ENCODE measurements at regions not wholly inside any gene's neighbourhood (a gene's known extent, or its start where the extent isn't known, plus 50 kb on each side); places are given as distances from the start of the nearest gene placed in this dataset.
"Not testable (repeated sequence)": the region's sequence is repeated elsewhere in the genome, so short reads cannot be mapped to it uniquely, and the experiment has no call there.

DNA sequence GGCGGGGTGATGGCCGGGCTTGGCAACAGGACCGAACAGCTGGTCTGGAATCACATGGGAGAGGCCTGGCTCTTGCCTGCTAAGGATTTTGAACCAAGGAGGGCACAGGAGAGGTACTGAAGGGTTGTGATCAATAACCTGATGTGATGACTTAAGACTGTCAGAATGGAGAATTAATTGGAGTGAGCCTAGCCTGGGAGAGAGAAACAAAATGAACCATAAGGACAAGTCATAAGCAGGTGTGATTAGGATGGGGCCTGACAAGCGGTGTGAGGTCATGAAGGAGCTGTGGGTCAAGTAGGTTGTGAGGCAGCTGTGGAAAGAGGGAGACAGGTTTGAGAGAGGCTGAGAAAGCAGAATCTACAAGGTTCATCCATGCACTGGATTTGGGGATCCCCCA, 104.6 kb downstream of the MED10 start:
- DNase-seq (ENCODE audit: low read depth in 2 of 2), result no peak

DNA sequence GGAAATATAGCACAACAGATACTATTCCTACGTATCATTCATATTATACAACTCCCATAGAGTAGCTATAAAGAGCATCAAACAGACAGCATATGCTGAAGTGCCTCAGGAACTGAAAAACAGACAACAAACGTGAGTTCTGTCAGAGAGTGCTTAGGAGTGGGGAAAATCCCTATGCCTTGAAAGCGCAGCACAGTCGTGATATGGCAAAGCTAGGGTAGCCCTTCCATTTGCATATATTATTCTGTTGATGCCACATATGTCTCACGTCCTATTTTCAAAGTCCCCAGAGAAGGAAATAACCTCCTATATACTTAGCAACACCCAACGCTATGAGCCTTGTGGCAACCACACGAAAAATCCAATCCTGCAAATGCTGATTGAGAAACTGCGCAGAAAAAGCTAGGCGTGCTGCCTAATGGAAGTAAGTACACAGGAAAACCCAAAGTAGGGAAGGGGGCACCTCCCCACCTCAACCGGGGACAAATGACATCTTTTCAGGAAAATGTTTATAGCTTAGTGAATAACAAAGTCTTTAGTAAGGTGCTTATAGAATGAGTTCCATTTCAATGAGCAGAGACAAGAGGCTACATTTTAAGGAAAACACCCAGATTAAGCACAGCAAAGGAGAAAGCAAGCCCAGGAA, 105.1 kb downstream of the MED10 start:
- no peak for DNase-seq (ENCODE audit: low read depth in 2 of 2)

DNA sequence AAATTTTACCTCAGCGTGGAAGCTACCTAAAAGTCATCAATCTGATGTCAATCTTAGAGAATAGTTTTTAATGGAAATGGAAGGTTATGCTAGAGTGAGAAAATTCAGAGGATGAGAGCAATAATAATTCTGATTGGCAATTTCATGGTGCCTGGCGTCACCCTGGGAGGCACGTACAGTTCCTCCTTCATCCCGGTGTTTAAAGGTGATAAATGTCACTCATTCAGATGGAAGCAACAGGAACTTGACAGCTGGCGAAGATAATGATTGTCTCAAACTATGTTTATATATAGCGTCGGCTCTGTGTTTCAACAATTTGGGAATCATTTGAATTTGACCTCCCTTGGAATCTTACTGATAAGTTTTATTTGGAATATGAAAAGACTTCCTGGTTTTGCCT, 108.4 kb downstream of the MED10 start:
- no peak for DNase-seq (ENCODE audit: low read depth in 2 of 2)

DNA sequence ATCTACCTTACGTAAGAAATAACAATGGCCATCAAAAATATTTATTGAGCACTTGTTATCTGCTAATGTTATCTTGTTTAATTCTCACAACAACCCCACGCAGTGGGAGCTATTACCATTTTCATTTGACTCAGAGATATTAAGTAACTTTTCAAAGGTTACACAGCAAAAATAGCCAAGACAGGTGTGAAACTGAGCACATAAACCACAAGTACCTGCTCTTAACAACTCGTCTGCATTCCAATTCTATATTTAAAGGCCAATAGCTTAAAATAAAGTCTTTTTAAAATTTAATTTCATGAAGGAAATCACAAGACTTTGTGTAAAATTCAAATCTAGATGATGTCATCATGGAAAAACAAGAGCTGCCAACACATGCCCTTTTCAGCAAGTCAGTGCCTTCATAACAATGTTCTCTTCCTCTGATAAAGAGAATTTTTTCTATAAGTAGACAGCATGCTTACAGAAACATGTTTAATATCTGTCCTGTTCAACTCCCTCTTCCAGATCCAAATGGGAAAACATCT, 111.6 kb downstream of the MED10 start:
- DNase-seq (ENCODE audit: low read depth in 2 of 2), result no peak

DNA sequence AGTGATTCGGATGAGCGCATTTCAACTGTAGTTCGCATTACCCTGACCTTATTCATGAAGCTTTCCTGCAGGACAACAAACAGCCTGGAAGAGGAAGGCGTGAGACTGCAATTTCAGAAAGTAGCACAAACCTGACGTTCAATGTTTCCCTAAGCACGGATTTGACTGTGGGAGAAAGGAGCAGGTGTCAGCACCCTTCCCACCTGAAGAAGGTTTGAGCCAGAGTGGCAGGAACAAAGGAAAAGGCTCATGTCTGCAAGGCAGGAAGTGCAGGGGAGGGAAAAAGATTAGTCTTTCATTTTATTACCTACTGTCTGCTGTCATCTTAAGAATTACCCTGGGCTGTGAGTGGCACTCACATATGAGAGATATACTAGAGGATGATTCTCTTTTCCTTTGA, 114.0 kb downstream of the MED10 start:
- DNase-seq (ENCODE audit: low read depth in 2 of 2), result no peak

DNA sequence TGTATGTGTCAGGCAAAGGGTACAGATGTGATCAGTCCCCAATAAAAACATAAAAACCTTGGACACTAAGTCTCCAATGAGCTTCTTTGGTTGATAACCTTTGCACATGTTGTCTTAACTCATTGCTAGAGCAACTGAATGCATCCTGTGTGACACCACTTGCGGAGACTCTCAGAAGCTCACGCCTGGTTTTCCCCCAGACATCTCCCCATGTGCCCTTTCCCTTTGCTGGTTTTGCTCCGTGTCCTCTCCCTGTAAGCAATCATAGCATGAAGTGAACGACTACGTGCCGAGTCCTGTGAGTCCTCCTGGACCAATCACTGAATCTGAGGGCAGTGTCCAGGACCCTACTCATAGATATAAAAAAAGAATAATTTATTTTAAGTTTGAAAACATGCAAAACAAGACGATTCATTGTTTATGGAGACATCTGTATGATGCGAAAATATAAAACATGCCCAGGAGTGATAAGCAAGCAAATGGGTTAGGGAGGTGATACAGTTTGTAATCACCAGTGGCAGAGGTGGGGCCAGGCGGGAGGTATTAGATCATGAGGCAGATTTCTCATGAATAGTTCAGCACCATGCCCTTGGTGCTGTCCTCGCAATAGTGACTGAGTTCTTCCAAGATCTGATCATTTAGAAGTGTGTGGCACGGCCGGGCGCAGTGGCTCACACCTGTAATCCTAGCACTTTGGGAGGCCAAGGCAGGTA, 115.5 kb downstream of the MED10 start:
- no peak for DNase-seq (ENCODE audit: low read depth in 2 of 2)

DNA sequence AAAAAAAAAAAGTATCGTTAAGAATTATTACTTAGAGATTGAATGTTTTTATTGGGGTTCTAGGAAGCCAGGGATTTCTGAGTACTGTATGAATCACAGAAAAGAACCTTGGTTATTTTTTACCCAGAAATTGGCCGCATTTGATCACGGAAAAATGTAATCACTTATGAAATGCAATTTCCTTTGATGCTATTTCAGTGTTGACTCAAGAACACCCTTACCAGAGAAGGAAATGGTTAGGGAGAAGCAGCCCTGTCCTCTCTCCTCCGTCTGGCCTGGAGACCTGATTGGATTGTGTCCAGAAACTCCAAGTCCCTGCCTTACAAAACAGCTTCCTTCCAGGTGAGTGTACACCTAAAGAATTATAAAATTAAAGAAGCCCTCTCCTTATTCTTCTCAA, 116.7 kb downstream of the MED10 start:
- DNase-seq (ENCODE audit: low read depth in 2 of 2), result no peak

DNA sequence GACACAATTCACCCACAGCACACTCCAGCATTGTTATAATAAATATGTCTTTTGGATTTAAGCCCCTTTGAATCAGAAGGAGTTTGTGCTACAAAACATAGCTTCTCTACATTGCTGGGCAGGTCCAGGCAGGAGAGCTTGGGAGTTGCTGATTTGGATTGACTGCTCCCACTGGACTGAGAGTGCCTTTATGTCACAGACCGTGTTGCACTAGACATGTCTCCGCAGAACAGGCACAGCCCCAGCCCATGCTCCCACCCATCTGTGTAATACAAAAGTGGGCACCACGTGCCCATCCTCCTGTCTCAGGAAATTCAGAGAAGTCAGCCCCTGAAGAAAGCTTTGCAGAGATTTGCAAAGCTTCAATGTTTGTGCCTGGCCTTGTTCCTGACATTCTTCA, 117.1 kb downstream of the MED10 start:
- DNase-seq (ENCODE audit: low read depth in 2 of 2), result no peak

DNA sequence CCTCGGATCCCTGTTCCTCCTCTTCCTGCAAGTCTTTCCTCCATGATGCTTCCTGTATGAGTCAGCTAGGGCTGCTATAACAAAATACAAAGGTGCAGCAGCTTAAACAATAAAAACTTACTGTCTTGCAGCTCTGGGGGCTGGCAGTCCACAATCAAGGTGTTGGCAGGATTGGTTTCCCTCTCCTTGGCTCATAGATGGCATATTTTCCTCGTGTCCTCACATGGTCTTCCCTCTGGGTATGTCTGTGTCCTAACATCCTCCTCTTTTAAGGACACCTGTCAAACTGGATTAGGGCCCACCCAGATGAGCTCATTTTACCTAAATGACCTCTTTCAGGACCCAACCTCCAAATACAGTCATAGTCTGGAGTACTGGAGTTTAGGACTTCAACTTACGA, 117.5 kb downstream of the MED10 start:
- no peak for DNase-seq (ENCODE audit: low read depth in 2 of 2)

DNA sequence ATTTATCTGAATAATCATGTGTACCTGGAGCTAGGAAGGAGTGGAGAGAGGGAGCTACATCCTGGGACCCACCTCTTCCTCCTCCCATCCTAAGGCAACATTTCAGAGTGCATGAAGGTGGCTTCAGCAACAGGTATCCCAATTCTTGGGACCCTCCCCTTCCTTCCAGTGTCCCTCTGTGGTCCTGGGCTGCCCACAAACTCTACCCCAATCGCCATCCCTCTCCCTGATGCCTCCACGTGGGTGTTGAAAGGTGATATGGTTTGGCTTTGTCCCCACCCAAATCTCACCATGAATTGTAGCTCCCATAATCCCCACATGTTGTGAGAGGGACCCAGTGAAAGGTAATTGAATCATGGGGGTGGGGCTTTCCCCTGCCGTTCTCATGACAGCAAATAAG, 121.4 kb downstream of the MED10 start:
- no peak for DNase-seq (ENCODE audit: low read depth in 2 of 2)

DNA sequence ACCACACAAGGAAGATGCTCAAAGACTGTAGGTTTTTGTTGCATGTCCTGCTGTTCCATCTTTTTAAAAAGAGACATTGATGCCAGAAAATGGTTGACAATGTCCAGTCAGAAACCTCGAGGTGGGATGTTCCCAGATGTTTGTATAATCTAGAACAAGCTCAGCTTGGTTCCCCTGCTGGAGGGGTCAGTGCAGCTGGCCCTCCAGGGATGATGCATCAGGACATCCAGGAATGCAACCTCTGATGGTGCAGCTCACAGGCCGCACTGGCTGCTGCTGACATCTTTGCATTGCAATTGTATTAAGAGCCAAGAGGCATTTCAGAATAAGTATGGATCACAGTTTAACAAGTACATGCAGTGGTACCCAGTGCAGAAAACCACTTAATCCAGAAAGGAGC, 122.4 kb downstream of the MED10 start:
- DNase-seq (ENCODE audit: low read depth in 2 of 2), result no peak

DNA sequence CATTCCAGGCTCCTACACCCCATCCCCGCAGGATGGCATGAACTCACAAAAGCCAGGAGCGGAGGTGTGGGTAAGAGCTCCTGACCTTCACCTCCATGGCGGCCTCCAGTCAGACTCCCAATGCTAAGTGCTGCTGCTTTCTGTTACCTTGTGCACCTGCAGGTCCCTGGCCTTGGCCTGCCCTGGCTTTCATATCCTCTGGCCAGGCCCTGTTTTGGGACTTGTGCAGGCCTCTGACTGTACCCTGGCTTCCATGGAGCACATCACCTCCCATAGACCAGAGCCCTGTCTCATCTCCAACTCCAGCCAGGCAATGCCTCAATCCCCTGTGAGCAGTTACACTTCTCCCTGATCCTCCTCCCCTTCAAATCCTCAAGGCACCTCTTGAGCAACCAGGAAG, 124.5 kb downstream of the MED10 start:
- DNase-seq (ENCODE audit: low read depth in 2 of 2), result no peak

DNA sequence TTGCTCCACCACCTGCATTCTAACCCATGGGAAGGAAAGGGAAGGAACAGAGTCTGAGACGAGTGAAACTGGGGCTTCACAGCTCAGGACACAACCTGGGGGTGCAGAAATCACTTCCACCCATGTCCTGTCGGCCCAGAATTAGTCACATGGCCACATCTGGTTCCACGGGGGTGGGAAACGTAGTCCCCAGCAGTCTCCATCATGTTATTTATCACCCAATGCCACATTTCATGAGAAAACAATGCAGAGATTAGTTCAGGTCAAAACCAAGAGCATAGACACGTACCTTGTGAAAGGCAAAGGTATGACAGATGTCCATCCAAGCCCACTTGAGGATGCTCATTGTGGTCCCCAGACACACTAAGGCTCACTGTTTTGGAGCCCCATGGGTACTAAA, 125.1 kb downstream of the MED10 start:
- no peak for DNase-seq (ENCODE audit: low read depth in 2 of 2)

DNA sequence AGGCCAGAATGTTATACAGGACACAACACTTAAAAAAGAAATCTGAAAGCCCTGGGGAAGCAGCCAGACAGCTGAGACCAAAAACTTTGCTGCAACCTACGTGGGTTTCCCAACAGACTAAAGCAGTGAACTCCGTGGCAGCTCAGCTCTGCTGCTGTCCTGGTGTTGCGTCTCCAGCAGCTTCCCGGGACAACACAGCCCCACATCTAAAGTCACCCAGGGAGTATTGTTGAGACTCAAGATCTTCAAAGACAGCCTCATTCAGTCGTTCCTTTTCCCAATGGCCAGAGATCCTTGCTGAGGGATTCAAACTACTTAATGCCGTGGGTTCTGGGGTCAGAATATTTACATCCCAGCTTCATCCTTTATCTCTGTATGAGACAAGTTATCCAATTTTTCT, 125.8 kb downstream of the MED10 start:
- DNase-seq (ENCODE audit: low read depth in 2 of 2), result no peak

DNA sequence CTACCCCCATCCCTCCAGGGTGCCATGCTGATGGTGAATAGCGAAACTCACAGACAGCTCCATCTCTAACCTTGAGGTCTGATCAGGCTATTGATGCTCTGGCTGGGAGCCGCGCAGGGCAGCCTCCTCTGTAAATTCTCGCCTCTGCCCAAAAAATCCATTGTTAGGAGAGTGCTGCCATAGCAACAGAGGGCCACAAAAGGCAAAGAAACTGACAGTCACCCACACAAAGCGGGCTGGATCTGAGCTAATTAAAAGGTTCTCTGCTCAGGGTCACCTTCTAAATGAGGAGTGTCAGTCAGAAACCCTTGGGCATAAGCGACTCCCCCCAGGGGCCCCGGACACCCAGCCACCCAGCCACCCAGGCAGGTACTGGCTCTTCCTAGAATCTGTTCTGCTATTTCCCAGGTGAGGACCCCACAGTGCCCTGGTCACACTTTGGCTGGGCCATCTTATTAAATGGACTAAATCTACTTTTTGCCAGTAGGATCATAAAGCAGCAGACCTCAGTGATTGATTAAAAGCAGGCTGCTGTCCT, 126.7 kb downstream of the MED10 start:
- no peak for DNase-seq (ENCODE audit: low read depth in 2 of 2)

DNA sequence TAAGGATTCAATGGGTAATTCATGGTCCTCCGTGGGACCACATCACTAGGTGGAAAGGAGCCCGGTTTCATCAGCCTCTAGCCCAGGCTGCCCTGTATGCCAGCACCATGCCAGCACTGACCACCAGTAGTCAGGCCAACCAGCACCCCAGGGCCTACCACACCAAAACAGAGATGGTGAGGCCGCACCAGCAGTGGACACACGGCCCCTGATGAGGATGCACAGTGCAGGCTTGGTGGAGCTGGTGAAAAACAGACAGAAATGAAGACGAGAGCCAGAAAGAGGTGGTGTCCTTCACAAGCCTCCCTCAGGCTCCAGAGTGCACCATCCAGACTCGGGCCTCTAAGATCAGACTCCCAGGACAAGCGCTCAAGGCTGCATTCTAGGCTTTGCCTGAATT, 128.2 kb downstream of the MED10 start:
- no peak for DNase-seq (ENCODE audit: low read depth in 2 of 2)

DNA sequence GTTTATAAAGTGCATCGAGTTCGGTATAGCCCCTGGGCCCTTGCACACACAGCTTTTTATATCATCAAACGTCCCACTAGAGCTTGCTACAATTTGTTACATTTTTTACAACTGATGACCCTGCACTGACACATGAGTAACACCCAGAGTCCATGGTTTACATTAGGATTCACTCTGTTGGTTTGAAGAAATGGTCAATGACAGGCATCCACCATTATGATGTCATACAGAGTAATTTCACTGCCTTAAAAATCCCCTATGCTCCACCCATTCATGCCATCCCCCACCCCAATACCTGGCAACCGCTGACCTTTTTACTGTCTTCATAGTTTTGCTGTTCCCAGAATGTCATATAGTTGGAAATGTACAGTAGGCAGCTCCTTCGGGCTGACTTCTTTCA, 130.2 kb downstream of the MED10 start:
- DNase-seq (ENCODE audit: low read depth in 2 of 2), result no peak

DNA sequence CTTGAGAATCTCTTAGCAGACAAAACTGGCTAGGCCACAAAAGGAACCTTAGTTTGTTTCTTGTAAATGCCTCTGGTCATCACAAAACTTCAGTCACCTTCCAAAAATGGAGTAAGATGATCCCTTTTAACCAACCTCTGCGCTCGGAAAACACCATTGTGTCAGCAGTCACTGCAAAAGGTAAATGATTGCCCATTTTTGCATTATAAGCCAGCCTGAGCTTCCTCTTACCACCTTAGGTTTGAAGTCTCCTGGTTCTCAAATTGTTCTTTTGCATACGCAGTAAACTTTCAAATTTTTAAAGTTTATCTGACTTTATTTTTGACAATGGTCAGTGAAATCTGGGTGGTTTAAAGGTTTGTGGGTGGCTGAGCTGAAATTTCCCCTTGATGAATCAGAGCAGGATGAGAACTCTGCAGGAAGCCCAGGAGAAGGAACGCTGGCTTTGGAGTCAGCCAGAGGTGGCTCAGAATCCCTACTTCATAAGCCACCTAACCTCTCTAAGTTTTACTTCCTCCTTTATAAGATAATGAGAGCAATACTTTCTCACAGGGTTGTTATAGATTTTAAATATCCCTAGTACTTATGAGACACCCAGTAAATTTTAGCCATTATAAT, 131.4 kb downstream of the MED10 start:
- DNase-seq (ENCODE audit: low read depth in 2 of 2), result no peak

DNA sequence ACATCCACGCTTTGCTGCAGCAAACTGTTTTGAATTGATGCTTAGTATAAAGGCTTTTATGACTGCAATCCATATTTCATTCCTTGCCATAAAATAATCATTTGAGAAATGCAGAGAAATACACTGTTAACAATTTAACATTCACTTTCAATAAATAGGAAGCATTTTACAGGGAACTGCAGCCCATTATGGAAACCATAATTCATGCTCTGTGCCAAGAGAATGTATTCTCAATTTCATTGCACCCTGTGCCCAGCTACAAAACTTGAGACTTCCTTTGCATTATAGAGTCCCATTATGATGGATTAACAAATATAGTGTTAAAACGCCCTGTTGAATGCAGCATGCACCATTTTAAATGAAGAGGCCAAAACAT, 134.0 kb downstream of the MED10 start:
- DNase-seq (ENCODE audit: low read depth in 2 of 2), result no peak

DNA sequence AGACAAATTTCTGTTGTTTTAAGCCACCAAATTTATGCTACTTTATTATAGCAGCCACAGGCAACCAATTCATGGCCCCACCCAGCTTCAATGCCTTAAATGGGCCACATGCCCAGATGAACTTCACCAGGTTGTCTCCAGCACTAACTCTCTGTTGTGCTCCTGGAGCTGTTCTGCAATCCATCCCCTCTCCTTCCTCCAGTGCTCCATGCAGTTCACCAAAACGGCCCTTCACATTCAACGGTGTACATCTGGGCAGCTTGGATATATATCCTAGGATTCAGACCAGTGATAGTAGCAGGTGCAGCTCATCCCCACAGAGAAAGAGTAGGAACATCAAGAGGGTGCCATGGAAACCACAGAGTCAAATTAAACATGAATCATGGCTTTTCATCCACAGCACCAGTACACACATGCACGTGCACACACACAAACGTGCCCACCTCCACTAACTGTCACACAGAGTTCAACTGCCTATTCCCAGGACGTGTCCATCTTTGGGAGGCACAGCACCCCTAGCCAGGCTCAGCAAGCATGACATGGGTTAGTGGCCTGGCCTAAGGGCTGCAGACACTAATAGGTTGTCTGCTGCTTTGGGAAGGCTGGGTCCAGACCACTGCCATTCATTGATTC, 134.5 kb downstream of the MED10 start:
- no peak for DNase-seq (ENCODE audit: low read depth in 2 of 2)

DNA sequence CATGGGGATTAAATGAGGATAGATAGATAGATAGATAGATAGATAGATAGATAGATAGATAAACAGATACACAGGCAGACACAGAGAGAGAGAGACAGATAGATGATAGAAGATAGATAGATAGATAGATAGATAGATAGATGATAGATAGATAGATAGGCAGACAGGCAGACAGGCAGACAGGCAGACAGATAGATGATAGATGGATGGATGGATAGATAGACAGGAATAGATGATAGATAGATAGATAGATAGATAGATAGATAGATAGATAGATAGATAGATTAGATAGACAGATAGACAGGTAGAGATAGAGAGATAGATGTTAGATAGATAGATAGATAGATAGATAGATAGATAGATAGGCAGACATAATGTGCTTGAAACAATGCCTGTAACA, 137.3 kb downstream of the MED10 start:
- not testable (repeated sequence) for DNase-seq (ENCODE audit: low read depth in 2 of 2)

DNA sequence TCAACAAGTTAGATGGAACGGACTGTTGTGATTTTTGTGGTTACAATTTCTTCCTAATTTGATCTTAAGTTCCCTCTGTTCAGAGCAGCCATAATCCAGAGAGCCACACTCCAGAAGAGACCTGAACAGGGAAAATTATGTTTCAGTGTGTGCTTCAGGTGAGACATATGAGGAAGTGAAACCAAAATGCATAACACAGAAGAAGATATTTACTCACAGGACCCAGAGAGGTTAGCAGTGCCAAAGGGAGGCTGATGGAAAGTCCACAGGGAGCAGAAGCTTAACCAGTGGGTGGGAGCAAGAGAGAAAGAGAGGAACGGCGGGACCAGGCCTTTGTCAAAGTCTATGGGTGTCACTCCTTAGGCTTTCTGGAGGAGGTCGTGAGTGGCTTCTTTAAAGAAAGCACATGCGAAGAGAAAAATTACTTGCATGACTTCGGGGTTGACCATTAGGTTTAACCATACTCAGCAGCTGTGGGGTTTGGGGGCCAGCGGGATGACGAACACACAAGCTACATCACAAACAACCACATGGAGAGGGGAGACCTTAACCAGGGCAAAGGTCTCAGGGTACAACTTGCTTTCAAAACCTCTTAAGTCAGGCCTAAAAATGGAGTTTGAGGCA, 141.4 kb downstream of the MED10 start:
- no peak for DNase-seq (ENCODE audit: low read depth in 2 of 2)

Data from stimulated activated CD8-positive, alpha-beta memory T cell treated with anti-CD3 and anti-CD28 coated beads, Interleukin-15, amount 100 ng/mL, for 48 hours (primary cell).